HCT116 (cell line): ENCODE measurements at regions not wholly inside any gene's neighbourhood (a gene's known extent, or its start where the extent isn't known, plus 50 kb on each side); places are given as distances from the start of the nearest gene placed in this dataset.

Experiments used
- CEBPB ChIP-seq: IDR thresholded peaks from 2 replicates; pipeline ENCODE4 v1.6.1; 2012; ENCODE audit warnings: low read depth
- CTCF ChIP-seq, 3 experiments: fragments of 200-600 bp in 1 of 3; sonication (generic) in 1 of 3; IDR thresholded peaks in 2 of 3; conservative IDR thresholded peaks in 1 of 3; 2 replicates each; pipeline ENCODE4 v1.5.1; 2012 to 2017; ENCODE audit warnings: low read depth in 2 of 3, low read length in 2 of 3, antibody characterized with exemption in 1 of 3, borderline replicate concordance in 1 of 3, control low read depth in 1 of 3, mild to moderate bottlenecking in 1 of 3, mixed read lengths in 1 of 3, mixed run types in 1 of 3, moderate library complexity in 1 of 3; ENCODE audit not compliant: insufficient read depth in 1 of 3
- EGR1 ChIP-seq: IDR thresholded peaks from 2 replicates; pipeline ENCODE4 v1.6.1; 2012; ENCODE audit warnings: low read depth
- EZH2phosphoT487 ChIP-seq: fragments of 200-600 bp; IDR thresholded peaks from 2 replicates; pipeline ENCODE4 v1.6.1; 2018; ENCODE audit warnings: antibody characterized with exemption, borderline replicate concordance
- POLR2A ChIP-seq: IDR thresholded peaks from 2 replicates; pipeline ENCODE4 v1.7.0; 2011; ENCODE audit warnings: borderline replicate concordance; ENCODE audit not compliant: insufficient read depth, insufficient read length; ENCODE audit errors: extremely low read depth
- POLR2AphosphoS5 ChIP-seq: IDR thresholded peaks from 2 replicates; pipeline ENCODE4 v1.6.1; 2011; ENCODE audit warnings: mild to moderate bottlenecking, low read depth, low read length, moderate library complexity
- REST ChIP-seq: IDR thresholded peaks from 2 replicates; pipeline ENCODE4 v1.6.1; 2012; ENCODE audit warnings: low read depth
- YY1 ChIP-seq: IDR thresholded peaks from 2 replicates; pipeline ENCODE4 v1.6.1; 2011; ENCODE audit warnings: low read length, low read depth, moderate library complexity, mild to moderate bottlenecking; ENCODE audit not compliant: insufficient replicate concordance; ENCODE audit errors: extremely low read depth

- no peak for TF ChIP-seq EZH2phosphoT487
- TF ChIP-seq CTCF (IDR thresholded peaks at IDR 0.05 in 2 of 3, conservative IDR thresholded peaks at IDR 0.05 in 1 of 3; ENCODE audit: borderline replicate concordance in 1 of 3, insufficient read depth in 1 of 3, low read depth in 2 of 3, low read length in 2 of 3) = no peak
- no peak for TF ChIP-seq POLR2A
- TF ChIP-seq POLR2AphosphoS5 = no peak
- TF ChIP-seq YY1 = no peak
- no peak for TF ChIP-seq CEBPB
- no peak for TF ChIP-seq EGR1
- TF ChIP-seq REST = no peak
These were observed 140.0 kb upstream of the IRX6 start for GRCh38 chr16:55184052-55184451.
